ENCODE measurements at regions not wholly inside any gene's neighbourhood (a gene's known extent, or its start where the extent isn't known, plus 50 kb on each side); places are given as distances from the start of the nearest gene placed in this dataset.

GRCh38 chr5:126364206-126364902 is 58.9 kb upstream of the GRAMD2B start:
- H3K4me1 ChIP-seq, result no peaks in the 10 kb centered on the region
- H3K27me3 ChIP-seq (ENCODE audit: low read depth), result no peaks in the 10 kb centered on the region
- H3K9me3 ChIP-seq (replicated peaks), result no peaks in the 10 kb centered on the region
- DNase-seq, result no peak
- no peaks in the 10 kb centered on the region for H3K36me3 ChIP-seq
- no peak overlapping the region for H3K4me3 ChIP-seq
- no peak for TF ChIP-seq CTCF (IDR thresholded peaks at IDR 0.05; ENCODE audit: borderline replicate concordance)
- no peak overlapping the region for H3K27ac ChIP-seq (replicated peaks)
- intact Hi-C loops (cut with micrococcal nuclease), result no loop called here

DNA sequence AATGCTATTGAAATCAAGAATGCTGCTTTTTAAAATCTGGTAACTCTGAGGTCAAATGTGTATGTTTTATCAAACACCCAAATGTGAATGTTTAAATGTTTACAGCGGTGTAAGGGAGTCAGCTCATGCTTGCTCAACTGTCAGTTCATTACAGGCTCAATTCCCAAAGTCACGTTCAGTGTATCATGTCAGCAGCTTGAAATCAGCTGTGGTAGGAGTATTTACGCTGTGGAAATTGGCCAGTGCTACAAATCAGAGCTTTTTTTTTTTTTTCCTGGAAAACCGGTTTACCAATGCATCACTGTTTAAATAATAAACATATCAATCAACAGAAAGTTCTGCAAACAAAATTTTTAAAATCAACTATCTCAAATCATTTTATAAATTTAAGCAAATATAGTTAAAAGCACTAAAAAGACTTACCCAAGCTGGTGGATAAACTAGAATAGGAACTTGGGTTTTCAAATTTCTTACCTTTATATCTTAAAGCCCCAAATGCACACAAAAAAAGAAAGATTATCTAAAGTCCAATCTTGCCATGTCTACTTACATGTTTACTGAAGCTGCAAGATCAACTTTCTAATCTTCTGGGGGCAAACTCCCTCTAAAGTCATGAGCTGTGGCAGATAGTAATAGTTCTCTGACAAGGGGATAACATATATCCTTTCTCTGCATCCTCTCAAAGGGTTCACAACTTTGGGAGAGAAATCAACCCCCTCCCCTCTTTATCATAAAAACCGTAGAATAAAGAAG is 57.6 kb upstream of the GRAMD2B start:
- Histone ChIP-seq H3K9me3 (replicated peaks) (no peaks in the 10 kb centered on the region), H3K4me1 (peaks cover 9% of the 10 kb centered on the region), H3K27me3 (ENCODE audit: low read depth) (no peaks in the 10 kb centered on the region), H3K27ac (replicated peaks) (no peak overlapping the region), H3K36me3 (no peaks in the 10 kb centered on the region), H3K4me3 (no peak overlapping the region)
- no peak for TF ChIP-seq CTCF (IDR thresholded peaks at IDR 0.05; ENCODE audit: borderline replicate concordance)
- intact Hi-C loops (cut with micrococcal nuclease), result no loop called here
- no peak for DNase-seq

DNA sequence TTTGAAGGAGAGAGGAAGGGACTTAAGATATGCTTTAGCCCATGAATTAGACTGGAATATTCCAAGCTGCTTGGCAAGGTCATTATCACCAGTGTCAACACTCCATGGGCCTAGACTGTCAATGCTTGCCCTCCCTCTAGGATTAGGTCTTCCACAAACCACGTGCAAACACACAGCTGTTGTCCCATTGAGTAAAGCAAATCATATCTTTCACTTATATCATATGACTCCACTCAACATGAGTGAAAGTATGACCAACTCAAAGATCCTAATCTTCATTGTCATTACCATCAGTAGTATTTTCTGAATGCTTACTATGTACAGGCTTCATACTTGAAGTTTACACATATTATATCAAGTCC is 57.0 kb upstream of the GRAMD2B start:
- DNase-seq, result no peak
- no peak for TF ChIP-seq CTCF (IDR thresholded peaks at IDR 0.05; ENCODE audit: borderline replicate concordance)
- Histone ChIP-seq H3K27ac (replicated peaks) (no peak overlapping the region), H3K4me3 (no peak overlapping the region), H3K9me3 (replicated peaks) (no peaks in the 10 kb centered on the region), H3K36me3 (no peaks in the 10 kb centered on the region), H3K4me1 (peaks cover 10% of the 10 kb centered on the region), H3K27me3 (ENCODE audit: low read depth) (no peaks in the 10 kb centered on the region)
- intact Hi-C loops (cut with micrococcal nuclease), result no loop called here

DNA sequence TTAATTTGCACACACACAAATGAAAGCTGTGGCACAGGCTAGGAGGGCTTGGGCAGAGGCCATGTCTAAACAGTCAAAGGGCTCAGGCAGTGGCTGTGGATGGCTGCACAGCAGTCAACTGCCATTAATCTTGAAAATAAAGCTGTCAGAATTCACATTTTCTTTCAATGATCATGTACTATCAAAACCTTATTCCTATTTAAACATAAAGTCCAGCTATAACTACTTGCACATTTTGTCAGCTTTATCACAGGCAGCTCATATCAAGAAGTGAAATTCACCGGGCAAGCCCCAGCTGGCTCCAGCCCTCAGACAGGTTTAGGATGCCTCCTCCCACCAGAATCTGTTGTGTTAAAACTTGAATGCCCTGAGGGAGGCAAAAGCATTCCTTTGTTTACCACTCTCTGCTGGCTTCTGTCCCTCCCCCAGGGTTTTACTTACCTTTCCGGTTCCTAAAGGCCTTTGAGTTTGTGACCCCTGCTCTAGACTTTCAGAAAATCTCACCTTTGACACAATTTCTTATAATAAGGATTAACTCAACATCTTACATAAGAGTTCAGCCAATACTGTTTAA is 54.9 kb upstream of the GRAMD2B start:
- H3K4me3 ChIP-seq, result no peak overlapping the region
- H3K9me3 ChIP-seq (replicated peaks), result no peaks in the 10 kb centered on the region
- H3K4me1 ChIP-seq, result peaks cover 10% of the 10 kb centered on the region
- no peak overlapping the region for H3K27ac ChIP-seq (replicated peaks)
- H3K36me3 ChIP-seq, result no peaks in the 10 kb centered on the region
- intact Hi-C loops (cut with micrococcal nuclease), result no loop called here
- no peaks in the 10 kb centered on the region for H3K27me3 ChIP-seq (ENCODE audit: low read depth)
- no peak for DNase-seq
- TF ChIP-seq CTCF (IDR thresholded peaks at IDR 0.05; ENCODE audit: borderline replicate concordance), result no peak

DNA sequence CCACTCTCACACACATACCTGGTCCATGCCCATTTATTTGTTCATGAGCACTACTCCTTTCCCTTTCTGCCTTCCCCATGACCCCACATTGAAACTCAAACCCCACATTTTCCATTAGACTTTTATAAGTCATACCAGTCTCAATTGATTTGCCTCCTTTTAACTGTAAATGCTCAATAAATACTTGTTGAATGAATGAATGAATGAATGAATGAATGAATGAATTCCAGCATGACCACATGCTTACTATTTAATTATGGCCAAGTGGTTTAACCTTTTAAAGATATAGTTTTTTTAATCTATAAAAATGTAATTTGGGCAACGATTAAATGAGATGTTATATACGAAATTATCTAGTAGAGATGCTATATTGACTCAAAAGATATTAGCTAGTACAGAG is 54.1 kb upstream of the GRAMD2B start:
- Histone ChIP-seq H3K27me3 (ENCODE audit: low read depth) (no peaks in the 10 kb centered on the region), H3K9me3 (replicated peaks) (no peaks in the 10 kb centered on the region), H3K27ac (replicated peaks) (no peak overlapping the region), H3K4me3 (no peak overlapping the region), H3K36me3 (no peaks in the 10 kb centered on the region), H3K4me1 (peaks cover 10% of the 10 kb centered on the region)
- intact Hi-C loops (cut with micrococcal nuclease), result no loop called here
- TF ChIP-seq CTCF (IDR thresholded peaks at IDR 0.05; ENCODE audit: borderline replicate concordance), result no peak
- no peak for DNase-seq

Measured in left ventricle myocardium inferior (tissue), 1 donor.